Osteoblast (primary cell): ENCODE measurements at regions not wholly inside any gene's neighbourhood (a gene's known extent, or its start where the extent isn't known, plus 50 kb on each side); places are given as distances from the start of the nearest gene placed in this dataset.
A peak's percentile ranks its signal among the peaks of the same experiment; 100 is the strongest.

ENCODE experiments used
- DNase-seq: peaks from one replicate; pipeline ENCODE4 v3.0.0; 2011; ENCODE audit warnings: low spot score, mixed read lengths; ENCODE audit not compliant: insufficient read length; ENCODE audit errors: missing footprints
- H2AFZ ChIP-seq: 2 replicates; pipeline ENCODE4 v1.6.0; 2011; ENCODE audit warnings: mild to moderate bottlenecking, low read length
- H3K27ac ChIP-seq: 2 replicates; pipeline ENCODE4 v1.5.1; 2011; ENCODE audit warnings: mild to moderate bottlenecking, low read depth, low read length, moderate library complexity
- H3K27me3 ChIP-seq: 2 replicates; pipeline ENCODE4 v1.6.0; 2012; ENCODE audit warnings: mild to moderate bottlenecking, control low read depth, inconsistent platforms, low read length, moderate library complexity; ENCODE audit not compliant: insufficient read depth
- H3K36me3 ChIP-seq: 2 replicates; pipeline ENCODE4 v1.5.1; 2011; ENCODE audit warnings: mild to moderate bottlenecking, low read length, control low read depth, moderate library complexity; ENCODE audit not compliant: insufficient read depth
- H3K4me1 ChIP-seq: 2 replicates; pipeline ENCODE4 v1.5.1; 2011; ENCODE audit warnings: mild to moderate bottlenecking, low read length, control low read depth, moderate library complexity; ENCODE audit not compliant: insufficient read depth
- H3K4me2 ChIP-seq: 2 replicates; pipeline ENCODE4 v1.6.0; 2011; ENCODE audit warnings: mild to moderate bottlenecking, low read length; ENCODE audit not compliant: insufficient read depth
- H3K4me3 ChIP-seq: fragments of 200-600 bp; sonication (generic); 3 replicates; pipeline ENCODE4 v1.5.1; 2012; ENCODE audit warnings: mild to moderate bottlenecking, low read length, inconsistent platforms; ENCODE audit not compliant: insufficient read depth
- H3K79me2 ChIP-seq: 2 replicates; pipeline ENCODE4 v1.6.0; 2012; ENCODE audit warnings: mild to moderate bottlenecking, low read length, control low read depth, inconsistent platforms; ENCODE audit not compliant: insufficient read depth
- H3K9me3 ChIP-seq: 2 replicates; pipeline ENCODE4 v1.5.1; 2011; ENCODE audit warnings: low read depth, low read length, control low read depth
- H4K20me1 ChIP-seq: 2 replicates; pipeline ENCODE4 v1.6.0; 2012; ENCODE audit warnings: mild to moderate bottlenecking, low read length, control low read depth; ENCODE audit not compliant: insufficient read depth
- TF ChIP-seq, protein P1 (sequence below): IDR thresholded peaks from 2 replicates; pipeline ENCODE4 v1.5.1; 2011; ENCODE audit warnings: mild to moderate bottlenecking, low read depth, low read length, moderate library complexity; ENCODE audit errors: extremely low read depth

DNA sequence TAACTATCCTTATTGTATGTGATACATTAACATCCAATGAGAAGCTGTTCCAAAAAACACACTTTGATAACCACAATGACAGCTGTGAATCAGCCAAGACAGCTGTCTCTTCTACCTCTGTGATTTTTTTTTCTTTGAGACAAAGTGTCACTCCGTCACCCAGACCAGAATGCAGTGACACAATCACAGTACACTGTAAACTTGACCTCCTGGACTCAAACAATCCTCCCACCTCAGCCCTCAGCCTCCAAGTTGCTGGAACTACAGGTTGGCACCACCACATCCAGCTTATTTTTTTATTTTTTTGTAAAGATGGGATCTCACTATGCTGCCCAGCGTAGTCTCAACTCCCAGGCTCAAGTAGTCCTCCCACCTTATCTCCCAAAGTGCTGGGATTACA, 73.5 kb upstream of the TMCO5A start:
- H3K9me3 ChIP-seq: no peaks in the 10 kb centered on the region
- no peaks in the 10 kb centered on the region for H3K79me2 ChIP-seq
- H3K4me1 ChIP-seq: no peaks in the 10 kb centered on the region
- TF ChIP-seq, protein P1, sequence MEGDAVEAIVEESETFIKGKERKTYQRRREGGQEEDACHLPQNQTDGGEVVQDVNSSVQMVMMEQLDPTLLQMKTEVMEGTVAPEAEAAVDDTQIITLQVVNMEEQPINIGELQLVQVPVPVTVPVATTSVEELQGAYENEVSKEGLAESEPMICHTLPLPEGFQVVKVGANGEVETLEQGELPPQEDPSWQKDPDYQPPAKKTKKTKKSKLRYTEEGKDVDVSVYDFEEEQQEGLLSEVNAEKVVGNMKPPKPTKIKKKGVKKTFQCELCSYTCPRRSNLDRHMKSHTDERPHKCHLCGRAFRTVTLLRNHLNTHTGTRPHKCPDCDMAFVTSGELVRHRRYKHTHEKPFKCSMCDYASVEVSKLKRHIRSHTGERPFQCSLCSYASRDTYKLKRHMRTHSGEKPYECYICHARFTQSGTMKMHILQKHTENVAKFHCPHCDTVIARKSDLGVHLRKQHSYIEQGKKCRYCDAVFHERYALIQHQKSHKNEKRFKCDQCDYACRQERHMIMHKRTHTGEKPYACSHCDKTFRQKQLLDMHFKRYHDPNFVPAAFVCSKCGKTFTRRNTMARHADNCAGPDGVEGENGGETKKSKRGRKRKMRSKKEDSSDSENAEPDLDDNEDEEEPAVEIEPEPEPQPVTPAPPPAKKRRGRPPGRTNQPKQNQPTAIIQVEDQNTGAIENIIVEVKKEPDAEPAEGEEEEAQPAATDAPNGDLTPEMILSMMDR: no peak
- no peak for DNase-seq
- H3K27ac ChIP-seq: no peak overlapping the region
- H3K4me3 ChIP-seq: no peak overlapping the region
- no peaks in the 10 kb centered on the region for H3K27me3 ChIP-seq
- no peaks in the 10 kb centered on the region for H3K36me3 ChIP-seq
- no peaks in the 10 kb centered on the region for H4K20me1 ChIP-seq
- H3K4me2 ChIP-seq: no peak overlapping the region
- H2AFZ ChIP-seq: no peak overlapping the region

DNA sequence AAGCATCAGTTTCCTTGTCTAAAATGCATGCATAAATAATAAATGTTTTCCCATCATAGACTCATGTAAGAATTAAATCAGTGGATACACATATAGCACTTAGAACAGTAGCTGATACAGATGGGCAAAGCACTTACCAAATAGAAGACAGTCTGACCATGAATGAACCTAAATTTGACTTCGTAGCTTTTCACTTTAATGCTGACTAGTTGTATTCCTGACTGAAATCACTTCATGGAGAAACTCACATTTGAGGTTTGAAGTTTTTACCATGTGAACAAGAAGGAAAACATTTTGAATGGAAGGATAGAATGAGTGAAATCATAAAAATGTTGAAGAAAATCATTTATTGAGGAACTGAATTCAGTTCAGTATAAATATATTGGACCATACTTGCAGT, 68.8 kb upstream of the TMCO5A start:
- no peaks in the 10 kb centered on the region for H4K20me1 ChIP-seq
- H3K27me3 ChIP-seq: peaks cover 8% of the 10 kb centered on the region
- H3K4me1 ChIP-seq: no peaks in the 10 kb centered on the region
- no peaks in the 10 kb centered on the region for H3K9me3 ChIP-seq
- no peak overlapping the region for H3K4me3 ChIP-seq
- H2AFZ ChIP-seq: no peak overlapping the region
- TF ChIP-seq, protein P1: no peak
- H3K4me2 ChIP-seq: no peak overlapping the region
- no peak overlapping the region for H3K27ac ChIP-seq
- H3K36me3 ChIP-seq: no peaks in the 10 kb centered on the region
- H3K79me2 ChIP-seq: no peaks in the 10 kb centered on the region
- DNase-seq: no peak

DNA sequence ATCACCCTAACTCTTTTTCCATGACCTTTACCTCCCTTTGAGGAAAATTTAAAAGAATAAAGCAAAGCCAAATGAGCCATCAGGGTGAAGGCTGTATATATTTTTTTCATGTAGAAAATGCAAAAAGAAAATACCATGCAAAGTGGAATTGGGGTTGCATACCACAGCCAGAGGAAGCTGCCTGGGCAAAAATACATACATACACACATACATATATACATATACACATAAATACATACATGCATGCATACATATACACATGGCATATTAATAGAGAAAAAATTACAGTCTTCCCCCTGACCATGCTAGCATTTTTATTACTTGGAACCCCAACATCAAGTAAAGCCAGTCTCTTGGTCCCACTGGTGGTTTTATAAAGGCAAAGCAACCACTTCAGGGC, 63.7 kb upstream of the TMCO5A start:
- no peak overlapping the region for H3K4me3 ChIP-seq
- peaks cover 10% of the 10 kb centered on the region for H3K27me3 ChIP-seq
- H3K79me2 ChIP-seq: no peaks in the 10 kb centered on the region
- H3K4me2 ChIP-seq: no peak overlapping the region
- TF ChIP-seq, protein P1: no peak
- no peak overlapping the region for H3K27ac ChIP-seq
- no peaks in the 10 kb centered on the region for H4K20me1 ChIP-seq
- H3K36me3 ChIP-seq: no peaks in the 10 kb centered on the region
- no peak overlapping the region for H2AFZ ChIP-seq
- no peaks in the 10 kb centered on the region for H3K9me3 ChIP-seq
- no peak for DNase-seq
- peaks cover 6% of the 10 kb centered on the region for H3K4me1 ChIP-seq

DNA sequence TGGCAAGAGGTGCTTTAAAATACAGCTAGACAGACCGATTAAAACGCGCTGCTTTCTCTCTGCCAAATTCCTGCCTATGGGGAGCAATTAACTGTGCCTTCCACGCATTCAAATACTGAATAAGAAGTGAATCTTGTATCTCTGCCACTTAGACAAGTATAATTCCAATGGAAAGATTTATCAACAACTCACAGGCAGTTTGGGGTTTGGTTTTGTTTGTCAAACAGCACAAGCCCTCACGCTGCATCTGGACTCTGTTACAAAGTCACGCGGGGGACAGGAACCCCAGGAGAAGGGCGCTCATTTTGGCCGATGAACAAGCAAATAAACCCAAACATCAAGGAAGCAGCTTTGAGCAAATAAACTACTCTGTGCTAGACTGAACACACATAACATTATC, 61.8 kb upstream of the TMCO5A start:
- peak overlapping the region; percentile 55 for H3K4me2 ChIP-seq
- TF ChIP-seq, protein P1: no peak
- peak overlapping the region; percentile 77 for H2AFZ ChIP-seq
- no peak for DNase-seq
- no peaks in the 10 kb centered on the region for H3K36me3 ChIP-seq
- H3K4me3 ChIP-seq: peak overlapping the region; percentile 14
- no peaks in the 10 kb centered on the region for H3K79me2 ChIP-seq
- no peak overlapping the region for H3K27ac ChIP-seq
- no peaks in the 10 kb centered on the region for H3K9me3 ChIP-seq
- H3K4me1 ChIP-seq: peaks cover 15% of the 10 kb centered on the region
- H3K27me3 ChIP-seq: peaks cover 2% of the 10 kb centered on the region
- no peaks in the 10 kb centered on the region for H4K20me1 ChIP-seq
